OCI-LY7 (cell line): ENCODE measurements at regions not wholly inside any gene's neighbourhood (a gene's known extent, or its start where the extent isn't known, plus 50 kb on each side); places are given as distances from the start of the nearest gene placed in this dataset.

Experiments used
- CTCF ChIP-seq: fragments of 200-600 bp; sonication (generic); conservative IDR thresholded peaks from 2 replicates; pipeline ENCODE4 v1.5.1; 2014; ENCODE audit warnings: mild to moderate bottlenecking, antibody characterized with exemption, low read length, moderate library complexity, mixed read lengths
- EZH2phosphoT487 ChIP-seq: fragments of 200-600 bp; sonication (generic); IDR thresholded peaks from 2 replicates; pipeline ENCODE4 v1.6.1; 2018; ENCODE audit warnings: low read depth, borderline replicate concordance, mild to moderate bottlenecking, mixed run types, antibody characterized with exemption, low read length, moderate library complexity, mixed read lengths

- no peak for TF ChIP-seq EZH2phosphoT487
- no peak for TF ChIP-seq CTCF
These were observed 152.9 kb downstream of the SNX10 start for GRCh38 chr7:26444555-26444954.
